ENCODE measurements at regions not wholly inside any gene's neighbourhood (a gene's known extent, or its start where the extent isn't known, plus 50 kb on each side); places are given as distances from the start of the nearest gene placed in this dataset.

GRCh38 chr17:68740555-68741447 is 139.6 kb upstream of the FAM20A start:
- DNase-seq = no peak

GRCh38 chr17:68737761-68738443 is 136.7 kb upstream of the FAM20A start:
- DNase-seq = no peak

- no peak for DNase-seq
These were observed 133.8 kb upstream of the FAM20A start for GRCh38 chr17:68734931-68735330.

GRCh38 chr17:68734187-68734900 is 133.2 kb upstream of the FAM20A start:
- DNase-seq = no peak

- DNase-seq = no peak
These were observed 132.3 kb upstream of the FAM20A start for GRCh38 chr17:68733241-68734176.

GRCh38 chr17:68732301-68732749 is 131.2 kb upstream of the FAM20A start:
- DNase-seq = no peak

GRCh38 chr17:68731465-68731864 is 130.3 kb upstream of the FAM20A start:
- no peak for DNase-seq

- no peak for DNase-seq
These were observed 118.3 kb upstream of the FAM20A start for GRCh38 chr17:68719431-68719830.

- DNase-seq = no peak
These were observed 117.8 kb upstream of the FAM20A start for GRCh38 chr17:68718926-68719325.

- no peak for DNase-seq
These were observed 117.3 kb upstream of the FAM20A start for GRCh38 chr17:68718465-68718864.

GRCh38 chr17:68714676-68715075 is 113.5 kb upstream of the FAM20A start:
- DNase-seq = no peak

- DNase-seq = no peak
These were observed 110.7 kb upstream of the FAM20A start for GRCh38 chr17:68711858-68712257.

GRCh38 chr17:68710976-68711375 is 109.8 kb upstream of the FAM20A start:
- no peak for DNase-seq

- DNase-seq = no peak
These were observed 109.0 kb upstream of the FAM20A start for GRCh38 chr17:68710035-68710780.

GRCh38 chr17:68709461-68709860 is 108.3 kb upstream of the FAM20A start:
- DNase-seq = no peak

GRCh38 chr17:68707031-68707430 is 105.9 kb upstream of the FAM20A start:
- DNase-seq = no peak

GRCh38 chr17:68706356-68706920 is 105.3 kb upstream of the FAM20A start:
- DNase-seq = no peak

GRCh38 chr17:68705714-68706076 is 104.5 kb upstream of the FAM20A start:
- no peak for DNase-seq

- no peak for DNase-seq
These were observed 103.9 kb upstream of the FAM20A start for GRCh38 chr17:68704871-68705713.

GRCh38 chr17:68701046-68701445 is 99.9 kb upstream of the FAM20A start:
- DNase-seq = no peak
